ENCODE measurements at regions not wholly inside any gene's neighbourhood (a gene's known extent, or its start where the extent isn't known, plus 50 kb on each side); places are given as distances from the start of the nearest gene placed in this dataset.

DNA sequence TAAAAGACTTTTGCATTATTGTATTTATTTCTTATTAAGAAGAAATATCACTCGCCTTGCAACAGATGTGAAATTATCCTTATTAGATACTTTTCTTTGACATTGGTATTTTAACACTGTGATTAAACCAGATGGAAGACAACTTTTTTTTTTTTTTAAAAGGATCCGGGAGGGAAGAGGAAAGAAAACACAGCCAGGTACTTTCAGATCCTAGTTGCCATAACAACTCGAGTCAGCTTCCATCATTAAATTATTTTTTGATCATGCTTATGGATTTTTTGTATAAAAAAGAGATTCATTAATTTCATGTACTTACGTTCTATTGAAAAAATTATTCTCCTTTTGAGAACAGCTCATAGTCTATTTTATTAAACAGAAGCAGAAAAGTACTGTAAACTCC is 515.7 kb downstream of the TBC1D4 start:
- TF ChIP-seq, protein P1, sequence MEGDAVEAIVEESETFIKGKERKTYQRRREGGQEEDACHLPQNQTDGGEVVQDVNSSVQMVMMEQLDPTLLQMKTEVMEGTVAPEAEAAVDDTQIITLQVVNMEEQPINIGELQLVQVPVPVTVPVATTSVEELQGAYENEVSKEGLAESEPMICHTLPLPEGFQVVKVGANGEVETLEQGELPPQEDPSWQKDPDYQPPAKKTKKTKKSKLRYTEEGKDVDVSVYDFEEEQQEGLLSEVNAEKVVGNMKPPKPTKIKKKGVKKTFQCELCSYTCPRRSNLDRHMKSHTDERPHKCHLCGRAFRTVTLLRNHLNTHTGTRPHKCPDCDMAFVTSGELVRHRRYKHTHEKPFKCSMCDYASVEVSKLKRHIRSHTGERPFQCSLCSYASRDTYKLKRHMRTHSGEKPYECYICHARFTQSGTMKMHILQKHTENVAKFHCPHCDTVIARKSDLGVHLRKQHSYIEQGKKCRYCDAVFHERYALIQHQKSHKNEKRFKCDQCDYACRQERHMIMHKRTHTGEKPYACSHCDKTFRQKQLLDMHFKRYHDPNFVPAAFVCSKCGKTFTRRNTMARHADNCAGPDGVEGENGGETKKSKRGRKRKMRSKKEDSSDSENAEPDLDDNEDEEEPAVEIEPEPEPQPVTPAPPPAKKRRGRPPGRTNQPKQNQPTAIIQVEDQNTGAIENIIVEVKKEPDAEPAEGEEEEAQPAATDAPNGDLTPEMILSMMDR (IDR thresholded peaks at IDR 0.05): no peak
- TF ChIP-seq ESRRA (CRISPR knock-in tag; IDR thresholded peaks at IDR 0.05; ENCODE audit: borderline replicate concordance) (no peak), FOXP4 (CRISPR knock-in tag; IDR thresholded peaks at IDR 0.05) (no peak), MYBL2 (CRISPR knock-in tag; IDR thresholded peaks at IDR 0.05) (no peak)

Measured in WTC11 (cell line).